ENCODE measurements at regions not wholly inside any gene's neighbourhood (a gene's known extent, or its start where the extent isn't known, plus 50 kb on each side); places are given as distances from the start of the nearest gene placed in this dataset.
"Not testable (repeated sequence)": the region's sequence is repeated elsewhere in the genome, so short reads cannot be mapped to it uniquely, and the experiment has no call there.

GRCh38 chr3:80338366-80338765 is 570.6 kb upstream of the ROBO1 start:
- TF ChIP-seq, protein P1, sequence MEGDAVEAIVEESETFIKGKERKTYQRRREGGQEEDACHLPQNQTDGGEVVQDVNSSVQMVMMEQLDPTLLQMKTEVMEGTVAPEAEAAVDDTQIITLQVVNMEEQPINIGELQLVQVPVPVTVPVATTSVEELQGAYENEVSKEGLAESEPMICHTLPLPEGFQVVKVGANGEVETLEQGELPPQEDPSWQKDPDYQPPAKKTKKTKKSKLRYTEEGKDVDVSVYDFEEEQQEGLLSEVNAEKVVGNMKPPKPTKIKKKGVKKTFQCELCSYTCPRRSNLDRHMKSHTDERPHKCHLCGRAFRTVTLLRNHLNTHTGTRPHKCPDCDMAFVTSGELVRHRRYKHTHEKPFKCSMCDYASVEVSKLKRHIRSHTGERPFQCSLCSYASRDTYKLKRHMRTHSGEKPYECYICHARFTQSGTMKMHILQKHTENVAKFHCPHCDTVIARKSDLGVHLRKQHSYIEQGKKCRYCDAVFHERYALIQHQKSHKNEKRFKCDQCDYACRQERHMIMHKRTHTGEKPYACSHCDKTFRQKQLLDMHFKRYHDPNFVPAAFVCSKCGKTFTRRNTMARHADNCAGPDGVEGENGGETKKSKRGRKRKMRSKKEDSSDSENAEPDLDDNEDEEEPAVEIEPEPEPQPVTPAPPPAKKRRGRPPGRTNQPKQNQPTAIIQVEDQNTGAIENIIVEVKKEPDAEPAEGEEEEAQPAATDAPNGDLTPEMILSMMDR (IDR thresholded peaks at IDR 0.05; ENCODE audit: insufficient read depth, missing control alignments), result no peak
- DNase-seq (ENCODE audit: insufficient read length, low spot score) (no peak), FAIRE-seq (no peak)

- DNase-seq (ENCODE audit: insufficient read length, low spot score) (no peak), FAIRE-seq (peak; percentile 32)
- TF ChIP-seq, protein P1 (IDR thresholded peaks at IDR 0.05; ENCODE audit: insufficient read depth, missing control alignments), result no peak
Observed at GRCh38 chr3:80334534-80334933, 566.7 kb upstream of the ROBO1 start.

- DNase-seq (ENCODE audit: insufficient read length, low spot score), result no peak
- FAIRE-seq, result peak; percentile 91
- TF ChIP-seq, protein P1 (IDR thresholded peaks at IDR 0.05; ENCODE audit: insufficient read depth, missing control alignments), result no peak
Observed at GRCh38 chr3:80331494-80332170, 563.8 kb upstream of the ROBO1 start.

DNA sequence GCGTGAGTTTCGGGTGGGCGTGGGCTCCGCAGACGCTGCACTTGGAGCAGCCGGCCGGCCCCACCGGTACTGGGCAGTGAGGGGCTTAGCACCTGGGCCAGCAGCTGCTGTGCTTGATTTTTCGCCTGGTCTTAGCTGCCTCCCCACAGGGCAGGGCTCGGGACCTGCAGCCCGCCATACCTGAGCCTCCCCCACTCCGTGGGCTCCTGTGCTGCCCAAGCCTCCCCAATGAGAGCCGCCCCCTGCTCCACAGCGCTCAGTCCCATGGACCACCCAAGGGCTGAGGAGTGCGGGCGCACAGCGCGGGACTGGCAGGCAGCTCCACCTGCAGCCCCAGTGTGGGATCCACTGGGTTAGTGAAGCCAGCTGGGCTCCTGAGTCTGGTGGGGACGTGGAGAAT is 546.7 kb upstream of the ROBO1 start:
- DNase-seq (ENCODE audit: insufficient read length, low spot score); FAIRE-seq: not testable (repeated sequence)

- DNase-seq (ENCODE audit: insufficient read length, low spot score) (no peak), FAIRE-seq (no peak)
- TF ChIP-seq, protein P1 (IDR thresholded peaks at IDR 0.05; ENCODE audit: insufficient read depth, missing control alignments), result no peak
Observed at GRCh38 chr3:80308637-80309036, 540.8 kb upstream of the ROBO1 start.

DNA sequence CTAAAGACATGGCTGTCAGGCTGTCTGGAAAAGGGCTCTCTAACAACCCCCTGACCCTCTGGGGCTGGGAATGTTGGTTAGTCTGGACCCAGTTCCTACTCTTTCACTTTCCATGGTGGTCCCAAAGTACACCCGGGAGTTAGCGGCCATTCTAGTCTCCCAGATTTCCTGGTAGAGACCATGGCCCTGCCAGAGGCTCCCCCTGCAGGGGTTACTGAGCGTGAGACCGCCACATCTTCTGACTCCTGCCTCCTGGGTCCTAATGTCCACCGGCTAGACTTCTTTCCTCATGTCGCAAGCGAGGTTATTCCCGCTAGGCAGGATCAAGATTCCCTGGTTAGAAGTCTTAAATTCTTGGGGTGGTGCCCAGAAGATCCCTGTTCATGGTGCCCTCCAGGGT is 540.0 kb upstream of the ROBO1 start:
- no peak for DNase-seq (ENCODE audit: insufficient read length, low spot score)
- FAIRE-seq, result no peak
- TF ChIP-seq, protein P1 (IDR thresholded peaks at IDR 0.05; ENCODE audit: insufficient read depth, missing control alignments), result no peak

DNA sequence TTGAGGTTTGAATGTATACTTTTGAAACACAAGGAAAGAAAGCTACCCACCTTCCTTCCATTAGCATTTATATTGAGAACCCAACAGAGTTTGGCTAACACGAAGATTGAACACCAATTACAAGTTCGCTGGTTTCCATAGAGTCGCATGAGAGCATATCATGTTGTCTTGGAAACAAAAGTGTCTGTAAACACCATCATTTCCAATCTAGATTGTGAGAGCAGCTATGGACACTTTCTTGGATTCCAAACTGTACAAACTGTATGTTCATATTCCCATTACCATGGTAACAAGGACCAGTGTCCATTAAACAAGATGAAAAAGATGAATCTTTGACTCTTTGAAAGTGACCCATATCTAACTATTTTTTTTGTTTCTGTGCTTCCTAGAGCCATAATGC is 529.9 kb upstream of the ROBO1 start:
- FAIRE-seq, result no peak

More for the DNA sequence above, 529.9 kb upstream of the ROBO1 start:
- TF ChIP-seq, protein P1 (IDR thresholded peaks at IDR 0.05; ENCODE audit: insufficient read depth, missing control alignments), result no peak
- DNase-seq (ENCODE audit: insufficient read length, low spot score), result no peak
